ENCODE measurements at regions not wholly inside any gene's neighbourhood (a gene's known extent, or its start where the extent isn't known, plus 50 kb on each side); places are given as distances from the start of the nearest gene placed in this dataset.

DNA sequence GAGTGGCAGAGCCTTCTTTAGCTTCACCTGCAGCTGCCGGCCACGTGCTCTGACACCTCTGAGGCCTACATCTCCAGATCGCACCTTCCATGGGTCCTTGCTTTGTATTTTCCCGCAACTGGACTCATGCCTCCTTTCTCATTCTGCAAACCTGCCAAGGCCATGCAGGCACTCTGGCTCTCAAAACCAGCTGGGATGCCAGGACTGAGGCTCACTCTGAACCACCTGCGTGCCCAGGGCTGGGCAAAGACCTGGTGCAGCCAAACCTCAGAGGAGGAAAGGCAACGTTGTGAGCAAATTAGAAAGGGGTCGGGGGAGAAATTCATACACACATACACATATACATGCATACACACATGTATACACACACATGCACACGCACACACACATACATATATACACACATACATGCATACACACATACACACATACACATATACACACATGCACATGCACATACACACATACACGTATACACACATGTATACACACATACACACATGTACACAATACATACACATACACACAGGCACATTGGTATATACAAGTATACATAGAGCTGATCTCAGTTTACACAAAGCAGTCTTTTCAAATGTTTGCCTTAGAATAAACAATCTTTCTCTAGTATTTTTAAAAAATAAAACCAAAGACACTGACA, 125.2 kb downstream of the RTP5 start:
- TF ChIP-seq, protein P1, sequence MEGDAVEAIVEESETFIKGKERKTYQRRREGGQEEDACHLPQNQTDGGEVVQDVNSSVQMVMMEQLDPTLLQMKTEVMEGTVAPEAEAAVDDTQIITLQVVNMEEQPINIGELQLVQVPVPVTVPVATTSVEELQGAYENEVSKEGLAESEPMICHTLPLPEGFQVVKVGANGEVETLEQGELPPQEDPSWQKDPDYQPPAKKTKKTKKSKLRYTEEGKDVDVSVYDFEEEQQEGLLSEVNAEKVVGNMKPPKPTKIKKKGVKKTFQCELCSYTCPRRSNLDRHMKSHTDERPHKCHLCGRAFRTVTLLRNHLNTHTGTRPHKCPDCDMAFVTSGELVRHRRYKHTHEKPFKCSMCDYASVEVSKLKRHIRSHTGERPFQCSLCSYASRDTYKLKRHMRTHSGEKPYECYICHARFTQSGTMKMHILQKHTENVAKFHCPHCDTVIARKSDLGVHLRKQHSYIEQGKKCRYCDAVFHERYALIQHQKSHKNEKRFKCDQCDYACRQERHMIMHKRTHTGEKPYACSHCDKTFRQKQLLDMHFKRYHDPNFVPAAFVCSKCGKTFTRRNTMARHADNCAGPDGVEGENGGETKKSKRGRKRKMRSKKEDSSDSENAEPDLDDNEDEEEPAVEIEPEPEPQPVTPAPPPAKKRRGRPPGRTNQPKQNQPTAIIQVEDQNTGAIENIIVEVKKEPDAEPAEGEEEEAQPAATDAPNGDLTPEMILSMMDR (IDR thresholded peaks at IDR 0.05), result no peak
- ATAC-seq (no peak), DNase-seq (no peak)
- no peak overlapping the region for H3K4me3 ChIP-seq
- intact Hi-C loops (cut with DNase I), result no loop called here
- no peaks in the 10 kb centered on the region for H3K36me3 ChIP-seq
- H3K4me1 ChIP-seq, result no peaks in the 10 kb centered on the region
- H3K27me3 ChIP-seq, result no peaks in the 10 kb centered on the region
- H3K27ac ChIP-seq, result no peak overlapping the region
- H3K9me3 ChIP-seq, result no peaks in the 10 kb centered on the region

DNA sequence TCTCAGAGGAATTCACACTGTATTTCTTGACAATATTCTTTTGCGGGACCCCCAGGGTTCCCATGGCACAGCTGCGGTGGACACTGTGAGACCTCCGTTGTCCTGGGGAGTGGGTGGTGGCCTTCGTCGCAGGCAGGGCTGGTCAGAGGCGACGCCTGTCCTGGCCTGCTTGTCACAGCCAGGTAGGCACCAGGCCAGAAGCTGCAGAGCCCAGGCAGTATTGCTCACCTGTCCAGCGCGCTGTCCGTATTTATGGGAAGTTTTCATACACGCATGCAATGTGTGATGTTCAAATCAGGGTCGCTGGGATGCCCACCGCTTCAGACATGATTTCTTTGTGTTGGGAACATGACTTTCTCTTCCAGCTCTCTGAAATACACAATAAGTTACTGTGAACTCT, 126.6 kb downstream of the RTP5 start:
- TF ChIP-seq, protein P1 (IDR thresholded peaks at IDR 0.05), result no peak
- Histone ChIP-seq H3K4me3 (no peak overlapping the region), H3K27me3 (no peaks in the 10 kb centered on the region), H3K9me3 (no peaks in the 10 kb centered on the region), H3K27ac (no peak overlapping the region), H3K36me3 (no peaks in the 10 kb centered on the region), H3K4me1 (no peaks in the 10 kb centered on the region)
- intact Hi-C loops (cut with DNase I), result no loop called here
- ATAC-seq (no peak), DNase-seq (no peak)

DNA sequence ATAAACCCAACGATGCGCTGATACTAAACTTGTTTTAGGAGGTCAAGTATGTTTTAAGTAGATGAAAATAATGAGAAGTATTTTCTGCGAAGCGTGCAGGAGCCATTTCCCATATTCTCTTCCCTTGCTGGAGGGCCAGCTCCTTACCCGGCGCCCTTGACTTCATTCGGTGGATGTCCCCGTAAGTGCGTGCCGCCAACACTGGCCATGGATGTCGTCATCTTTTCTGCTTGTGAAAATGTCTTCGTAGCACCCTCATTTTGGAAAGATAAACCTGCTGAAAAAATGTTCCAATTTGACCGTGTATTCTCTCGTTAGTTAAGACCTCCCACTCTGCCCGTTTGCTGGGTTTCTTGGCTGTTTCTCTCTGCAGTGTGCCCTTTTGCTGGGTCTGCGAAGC, 127.5 kb downstream of the RTP5 start:
- Histone ChIP-seq H3K4me3 (no peak overlapping the region), H3K36me3 (no peaks in the 10 kb centered on the region), H3K9me3 (no peaks in the 10 kb centered on the region), H3K27ac (no peak overlapping the region), H3K4me1 (no peaks in the 10 kb centered on the region), H3K27me3 (no peaks in the 10 kb centered on the region)
- DNase-seq, result no peak
- intact Hi-C loops (cut with DNase I), result no loop called here
- no peak for ATAC-seq
- TF ChIP-seq, protein P1 (IDR thresholded peaks at IDR 0.05), result no peak

DNA sequence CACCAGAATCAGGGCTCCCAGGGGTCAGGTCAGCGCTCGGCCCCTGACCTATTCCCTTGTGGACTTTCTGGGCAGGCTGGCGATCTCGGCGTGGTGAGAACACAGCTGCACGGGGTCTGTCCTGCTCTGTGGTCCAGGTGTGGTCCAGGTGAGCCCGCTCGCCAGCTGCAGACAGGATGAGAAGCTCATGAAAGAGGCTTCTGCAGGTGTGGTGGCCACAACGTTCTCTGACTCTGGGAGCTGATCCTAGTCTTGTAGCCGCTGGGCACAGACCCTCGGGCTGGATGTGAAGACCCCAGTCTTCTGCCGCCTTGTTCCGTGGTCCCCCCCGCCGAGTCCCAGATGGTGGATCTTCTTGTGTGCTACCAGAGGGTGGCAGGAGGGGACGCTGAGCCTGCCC, 129.7 kb downstream of the RTP5 start:
- no peaks in the 10 kb centered on the region for H3K36me3 ChIP-seq
- ATAC-seq (no peak), DNase-seq (no peak)
- H3K27ac ChIP-seq, result no peak overlapping the region
- H3K4me1 ChIP-seq, result no peaks in the 10 kb centered on the region
- TF ChIP-seq, protein P1 (IDR thresholded peaks at IDR 0.05), result no peak
- H3K9me3 ChIP-seq, result no peaks in the 10 kb centered on the region
- no peak overlapping the region for H3K4me3 ChIP-seq
- no peaks in the 10 kb centered on the region for H3K27me3 ChIP-seq
- intact Hi-C loops (cut with DNase I), result no loop called here

DNA sequence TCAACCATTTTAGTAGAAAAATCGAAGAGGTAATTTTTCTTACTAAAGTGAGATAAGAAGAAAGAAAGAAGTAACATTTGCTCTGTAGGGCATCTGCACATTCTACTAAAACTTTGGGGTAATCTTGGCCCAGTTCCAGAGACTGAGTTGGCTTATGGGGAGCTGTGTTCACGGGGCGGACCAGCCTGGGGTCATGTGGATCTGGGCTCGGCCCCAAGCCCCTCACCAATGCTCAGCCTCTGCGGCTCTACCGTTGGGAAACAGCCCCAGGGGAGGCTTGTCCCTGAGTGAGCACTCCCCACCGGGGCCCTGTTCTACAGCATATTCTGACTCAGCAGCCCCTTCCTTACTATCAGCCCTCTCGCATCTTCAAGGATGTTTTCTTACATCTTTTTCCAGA, 132.3 kb downstream of the RTP5 start:
- Histone ChIP-seq H3K9me3 (no peaks in the 10 kb centered on the region), H3K4me3 (no peak overlapping the region), H3K4me1 (no peaks in the 10 kb centered on the region), H3K36me3 (no peaks in the 10 kb centered on the region), H3K27me3 (no peaks in the 10 kb centered on the region), H3K27ac (no peak overlapping the region)
- no peak for ATAC-seq
- intact Hi-C loops (cut with DNase I), result no loop called here
- TF ChIP-seq, protein P1 (IDR thresholded peaks at IDR 0.05), result no peak
- DNase-seq, result no peak

DNA sequence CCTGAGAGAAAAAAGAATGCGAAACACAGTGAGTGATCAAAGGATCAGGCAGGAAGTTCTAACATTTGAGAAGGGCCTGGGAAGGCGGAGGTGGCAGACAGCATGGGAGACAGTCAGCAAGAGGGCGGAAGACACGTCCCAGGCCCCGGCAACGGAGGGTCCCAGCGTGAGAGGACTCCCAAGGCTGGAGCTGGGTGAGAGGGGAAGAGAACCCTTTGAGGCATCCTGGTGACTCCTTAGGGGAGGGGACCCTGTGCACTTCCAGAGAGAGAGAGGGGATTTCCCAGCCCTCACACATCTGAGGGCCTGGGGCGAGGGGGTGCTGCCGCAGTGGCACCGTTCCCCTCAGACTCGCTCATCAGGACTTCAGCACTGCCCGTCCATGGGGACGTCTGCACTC, 133.4 kb downstream of the RTP5 start:
- H3K36me3 ChIP-seq, result no peaks in the 10 kb centered on the region
- no peak for DNase-seq
- no peaks in the 10 kb centered on the region for H3K27me3 ChIP-seq
- H3K9me3 ChIP-seq, result no peaks in the 10 kb centered on the region
- intact Hi-C loops (cut with DNase I), result no loop called here
- TF ChIP-seq, protein P1 (IDR thresholded peaks at IDR 0.05), result no peak
- H3K4me3 ChIP-seq, result no peak overlapping the region
- no peak for ATAC-seq
- H3K27ac ChIP-seq, result no peak overlapping the region
- no peaks in the 10 kb centered on the region for H3K4me1 ChIP-seq
